CD4-positive, alpha-beta T cell (primary cell): ENCODE measurements at regions not wholly inside any gene's neighbourhood (a gene's known extent, or its start where the extent isn't known, plus 50 kb on each side); places are given as distances from the start of the nearest gene placed in this dataset.

Source experiments
- ATAC-seq: fragments of 200-7000 bp; cut with Tn5 transposase; one replicate; pipeline ENCODE4 v1.10.0; 2022; ENCODE audit warnings: mild to moderate bottlenecking; ENCODE audit not compliant: poor library complexity
- CTCF ChIA-PET: fragments of 350-600 bp; sonication (Branson Sonifier 250); formaldehyde crosslinking; loops from one replicate; lab custom pipeline; 2021; ENCODE audit warnings: antibody characterized with exemption, inconsistent platforms; lab: Charles Lee
- POLR2A ChIA-PET: fragments of 350-600 bp; sonication (Branson Sonifier 250); formaldehyde crosslinking; loops from one replicate; lab custom pipeline; 2021; ENCODE audit warnings: antibody characterized with exemption, inconsistent platforms; lab: Charles Lee
- DNase-seq, 14 experiments: peaks; one replicate each; pipeline ENCODE4 v3.0.0-alpha.2; 2013 to 2020; ENCODE audit warnings: mixed read lengths in 2 of 14
- H3K27ac ChIP-seq, 2 donors: one replicate each; pipeline versions ENCODE4 v1.5.1 to v1.7.0; 2013; ENCODE audit warnings: low read length in 2 of 2, low read depth in 1 of 2, mild to moderate bottlenecking in 1 of 2
- H3K27me3 ChIP-seq, 2 experiments: 1 replicate in 1 of 2; 2 replicates in 1 of 2; pipeline versions ENCODE4 v1.6.1 to v1.7.0; 2013; ENCODE audit warnings: low read length in 2 of 2, control low read depth in 1 of 2, mild to moderate bottlenecking in 1 of 2, moderate library complexity in 1 of 2; ENCODE audit not compliant: insufficient read depth in 2 of 2, control insufficient read depth in 1 of 2
- H3K36me3 ChIP-seq: one replicate; pipeline ENCODE4 v1.6.1; 2013; ENCODE audit warnings: low read length, control low read depth; ENCODE audit not compliant: insufficient read depth
- H3K4me1 ChIP-seq: one replicate; pipeline ENCODE4 v1.6.1; 2013; ENCODE audit warnings: low read length, control low read depth; ENCODE audit not compliant: insufficient read depth
- H3K4me3 ChIP-seq: one replicate; pipeline ENCODE4 v1.5.1; 2013; ENCODE audit warnings: mild to moderate bottlenecking, low read length, moderate library complexity
- H3K9me3 ChIP-seq, 2 experiments: 1 replicate in 1 of 2; 2 replicates in 1 of 2; pipeline versions ENCODE4 v1.6.1 to v1.7.0; 2013; ENCODE audit warnings: low read length in 2 of 2, mild to moderate bottlenecking in 2 of 2, control low read depth in 1 of 2, moderate library complexity in 1 of 2; ENCODE audit not compliant: control insufficient read depth in 1 of 2, insufficient read depth in 1 of 2
- H3K27ac Mint-ChIP-seq: one replicate; pipeline ENCODE4 v1.8.0; 2020; ENCODE audit warnings: mixed read lengths
- H3K27me3 Mint-ChIP-seq: one replicate; pipeline ENCODE4 v1.8.0; 2021; ENCODE audit warnings: mixed read lengths
- H3K36me3 Mint-ChIP-seq: one replicate; pipeline ENCODE4 v1.8.0; 2021; ENCODE audit warnings: low read depth, mixed read lengths
- H3K4me1 Mint-ChIP-seq: one replicate; pipeline ENCODE4 v1.8.0; 2021; ENCODE audit warnings: low read depth, mixed read lengths
- H3K4me3 Mint-ChIP-seq: one replicate; pipeline ENCODE4 v1.8.0; 2020; ENCODE audit warnings: mild to moderate bottlenecking, mixed read lengths
- H3K9me3 Mint-ChIP-seq: one replicate; pipeline ENCODE4 v1.8.0; 2020; ENCODE audit warnings: mixed read lengths
- intact Hi-C, 2 experiments: fragments of 100-400 bp; cut with DNase I in 1 of 2; cut with micrococcal nuclease in 1 of 2; formaldehyde crosslinking; loops; one replicate each; pipeline versions ENCODE4 v1.15.1 to v1.9.0; 2023 to 2025; cut with DNase I, micrococcal nuclease
- TF ChIP-seq, protein P1 (sequence below): fragments of 200-600 bp; IDR thresholded peaks from one replicate; pipeline ENCODE4 v1.8.0; 2022; ENCODE audit warnings: antibody characterized with exemption, mild to moderate bottlenecking

DNA sequence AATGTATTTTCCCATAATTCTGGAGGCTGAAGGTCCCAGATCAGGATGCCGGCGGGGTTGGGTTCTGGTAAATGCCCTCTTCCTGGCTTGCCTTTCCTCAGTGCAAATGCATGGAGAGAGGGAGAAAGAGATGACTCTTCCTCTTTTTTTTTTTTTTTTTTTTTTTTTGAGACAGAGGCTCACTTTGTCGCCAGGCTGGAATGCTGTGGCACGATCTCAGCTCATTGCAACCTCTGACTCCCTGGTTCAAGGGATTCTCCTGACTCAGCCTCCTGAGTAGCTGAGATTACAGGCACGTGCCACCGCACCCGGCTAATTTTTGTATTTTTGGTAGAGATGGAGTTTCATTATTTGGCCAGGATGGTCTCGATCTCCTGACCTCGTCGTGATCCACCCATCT, 300.0 kb upstream of the TAS2R1 start:
- no peaks in the 10 kb centered on the region for H3K27me3 Mint-ChIP-seq
- H3K9me3 ChIP-seq: no peaks in the 10 kb centered on the region
- TF ChIP-seq, protein P1, sequence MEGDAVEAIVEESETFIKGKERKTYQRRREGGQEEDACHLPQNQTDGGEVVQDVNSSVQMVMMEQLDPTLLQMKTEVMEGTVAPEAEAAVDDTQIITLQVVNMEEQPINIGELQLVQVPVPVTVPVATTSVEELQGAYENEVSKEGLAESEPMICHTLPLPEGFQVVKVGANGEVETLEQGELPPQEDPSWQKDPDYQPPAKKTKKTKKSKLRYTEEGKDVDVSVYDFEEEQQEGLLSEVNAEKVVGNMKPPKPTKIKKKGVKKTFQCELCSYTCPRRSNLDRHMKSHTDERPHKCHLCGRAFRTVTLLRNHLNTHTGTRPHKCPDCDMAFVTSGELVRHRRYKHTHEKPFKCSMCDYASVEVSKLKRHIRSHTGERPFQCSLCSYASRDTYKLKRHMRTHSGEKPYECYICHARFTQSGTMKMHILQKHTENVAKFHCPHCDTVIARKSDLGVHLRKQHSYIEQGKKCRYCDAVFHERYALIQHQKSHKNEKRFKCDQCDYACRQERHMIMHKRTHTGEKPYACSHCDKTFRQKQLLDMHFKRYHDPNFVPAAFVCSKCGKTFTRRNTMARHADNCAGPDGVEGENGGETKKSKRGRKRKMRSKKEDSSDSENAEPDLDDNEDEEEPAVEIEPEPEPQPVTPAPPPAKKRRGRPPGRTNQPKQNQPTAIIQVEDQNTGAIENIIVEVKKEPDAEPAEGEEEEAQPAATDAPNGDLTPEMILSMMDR: no peak
- H3K4me3 Mint-ChIP-seq: no peak overlapping the region
- H3K27ac ChIP-seq: no peak overlapping the region
- H3K4me1 ChIP-seq: no peaks in the 10 kb centered on the region
- H3K27me3 ChIP-seq: no peaks in the 10 kb centered on the region
- DNase-seq: no peak
- no peak overlapping the region for H3K4me3 ChIP-seq
- no peaks in the 10 kb centered on the region for H3K4me1 Mint-ChIP-seq
- H3K9me3 Mint-ChIP-seq: peaks cover 17% of the 10 kb centered on the region
- no peaks in the 10 kb centered on the region for H3K36me3 ChIP-seq
- intact Hi-C loops: no loop called here
- no peak overlapping the region for H3K27ac Mint-ChIP-seq
- POLR2A ChIA-PET: no interaction called here
- H3K36me3 Mint-ChIP-seq: no peaks in the 10 kb centered on the region
- no peak for ATAC-seq
- CTCF ChIA-PET: no interaction called here

DNA sequence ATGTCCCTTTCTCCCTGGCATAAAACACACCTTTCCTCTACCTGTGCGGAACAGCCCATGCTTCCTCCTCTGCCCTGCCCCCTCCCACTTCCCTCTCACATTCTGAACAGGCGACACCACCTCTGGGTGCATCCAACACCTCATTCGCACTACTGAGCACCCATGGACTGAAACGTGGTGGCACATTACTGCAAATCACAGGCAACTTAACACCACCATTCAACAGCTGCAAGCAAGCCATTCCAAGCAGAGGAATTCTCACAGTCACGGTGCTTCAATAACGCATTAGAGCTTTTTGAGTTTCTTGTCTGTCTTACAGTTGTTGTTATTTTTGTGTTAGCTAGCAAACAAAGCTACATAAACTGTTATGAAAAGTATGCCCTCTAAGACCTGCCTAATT, 298.2 kb upstream of the TAS2R1 start:
- Mint-ChIP-seq H3K27me3 (no peaks in the 10 kb centered on the region), H3K36me3 (no peaks in the 10 kb centered on the region), H3K4me3 (no peak overlapping the region), H3K9me3 (peaks cover 16% of the 10 kb centered on the region), H3K4me1 (no peaks in the 10 kb centered on the region), H3K27ac (no peak overlapping the region)
- POLR2A ChIA-PET: no interaction called here
- Histone ChIP-seq H3K27ac (no peak overlapping the region), H3K9me3 (peaks cover 0 to 5% of the 10 kb centered on the region in 2 experiments), H3K4me1 (no peaks in the 10 kb centered on the region), H3K27me3 (no peaks in the 10 kb centered on the region), H3K36me3 (no peaks in the 10 kb centered on the region), H3K4me3 (no peak overlapping the region)
- TF ChIP-seq, protein P1: no peak
- ATAC-seq: no peak
- CTCF ChIA-PET: no interaction called here
- no peak for DNase-seq
- intact Hi-C loops: no loop called here

DNA sequence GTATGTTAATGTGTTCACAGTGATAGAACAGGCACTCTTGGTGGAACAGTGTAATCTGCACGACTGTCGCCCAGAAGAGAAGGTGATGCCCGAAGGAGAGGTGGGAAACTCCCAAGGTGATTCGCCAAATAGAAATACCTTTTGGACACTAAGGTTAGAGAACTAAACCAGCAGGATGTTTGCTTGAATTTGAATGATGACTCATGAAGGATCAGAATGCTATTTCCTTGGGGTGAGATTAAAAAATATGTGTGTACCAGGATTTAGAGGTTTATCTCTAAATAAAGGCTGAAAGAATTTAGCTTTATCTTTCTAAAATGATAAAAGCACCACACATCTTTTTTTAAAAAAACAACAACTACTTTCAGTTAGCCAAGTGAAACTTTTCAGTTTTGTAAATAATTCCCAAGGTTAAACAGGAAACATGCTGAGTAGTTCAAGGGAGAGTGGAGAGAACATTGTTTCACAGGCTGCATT, 297.4 kb upstream of the TAS2R1 start:
- H3K4me3 Mint-ChIP-seq: no peak overlapping the region
- no peak for ATAC-seq
- Histone ChIP-seq H3K9me3 (peaks cover 5 to 7% of the 10 kb centered on the region in 2 experiments), H3K27me3 (no peaks in the 10 kb centered on the region), H3K4me3 (no peak overlapping the region), H3K27ac (no peak overlapping the region), H3K36me3 (no peaks in the 10 kb centered on the region), H3K4me1 (no peaks in the 10 kb centered on the region)
- intact Hi-C loops: no loop called here
- no peak for DNase-seq
- TF ChIP-seq, protein P1: no peak
- ChIA-PET CTCF (no interaction called here), POLR2A (no interaction called here)
- peaks cover 13% of the 10 kb centered on the region for H3K9me3 Mint-ChIP-seq
- no peaks in the 10 kb centered on the region for H3K36me3 Mint-ChIP-seq
- no peaks in the 10 kb centered on the region for H3K27me3 Mint-ChIP-seq
- no peak overlapping the region for H3K27ac Mint-ChIP-seq
- H3K4me1 Mint-ChIP-seq: no peaks in the 10 kb centered on the region
